HG03135 (cell line): ENCODE measurements at regions not wholly inside any gene's neighbourhood (a gene's known extent, or its start where the extent isn't known, plus 50 kb on each side); places are given as distances from the start of the nearest gene placed in this dataset.
"Not testable (repeated sequence)": the region's sequence is repeated elsewhere in the genome, so short reads cannot be mapped to it uniquely, and the experiment has no call there.

Source experiments
- ATAC-seq: cut with Tn5 transposase; IDR thresholded peaks from one replicate; pipeline ENCODE4 v1.9.1; 2021; ENCODE audit warnings: mild to moderate bottlenecking, moderate library complexity; ENCODE audit not compliant: unreplicated experiment

GRCh38 chr3:107184375-107184774, 192.9 kb upstream of the CCDC54 start:
- ATAC-seq = no peak

- ATAC-seq = no peak
These were observed 189.0 kb upstream of the CCDC54 start for GRCh38 chr3:107188262-107188661.

- no peak for ATAC-seq
These were observed 188.0 kb upstream of the CCDC54 start for GRCh38 chr3:107189158-107189791.

GRCh38 chr3:107193116-107193515, 184.1 kb upstream of the CCDC54 start:
- no peak for ATAC-seq

- ATAC-seq = no peak
These were observed 178.6 kb upstream of the CCDC54 start for GRCh38 chr3:107198581-107199181.

- ATAC-seq = no peak
These were observed 176.1 kb upstream of the CCDC54 start for GRCh38 chr3:107201146-107201545.

- ATAC-seq = not testable (repeated sequence)
These were observed 174.4 kb upstream of the CCDC54 start for GRCh38 chr3:107202885-107203284.

GRCh38 chr3:107204121-107204520, 173.1 kb upstream of the CCDC54 start:
- no peak for ATAC-seq

GRCh38 chr3:107205358-107205757, 171.9 kb upstream of the CCDC54 start:
- no peak for ATAC-seq

GRCh38 chr3:107206141-107206540, 171.1 kb upstream of the CCDC54 start:
- ATAC-seq = no peak

- no peak for ATAC-seq
These were observed 170.3 kb upstream of the CCDC54 start for GRCh38 chr3:107206945-107207344.

- ATAC-seq = no peak
These were observed 169.1 kb upstream of the CCDC54 start for GRCh38 chr3:107208100-107208499.

- no peak for ATAC-seq
These were observed 168.4 kb upstream of the CCDC54 start for GRCh38 chr3:107208796-107209195.

GRCh38 chr3:107209302-107209990, 167.8 kb upstream of the CCDC54 start:
- no peak for ATAC-seq

- no peak for ATAC-seq
These were observed 165.6 kb upstream of the CCDC54 start for GRCh38 chr3:107211608-107212007.

GRCh38 chr3:107212618-107213017, 164.6 kb upstream of the CCDC54 start:
- no peak for ATAC-seq

- no peak for ATAC-seq
These were observed 164.1 kb upstream of the CCDC54 start for GRCh38 chr3:107213044-107213669.

GRCh38 chr3:107216229-107216628, 161.0 kb upstream of the CCDC54 start:
- ATAC-seq = no peak

GRCh38 chr3:107216711-107217110, 160.5 kb upstream of the CCDC54 start:
- no peak for ATAC-seq

GRCh38 chr3:107217172-107217571, 160.1 kb upstream of the CCDC54 start:
- no peak for ATAC-seq

- ATAC-seq = no peak
These were observed 158.4 kb upstream of the CCDC54 start for GRCh38 chr3:107218864-107219269.

- ATAC-seq = no peak
These were observed 156.7 kb upstream of the CCDC54 start for GRCh38 chr3:107220538-107220937.
